ENCODE measurements at regions not wholly inside any gene's neighbourhood (a gene's known extent, or its start where the extent isn't known, plus 50 kb on each side); places are given as distances from the start of the nearest gene placed in this dataset.

- no peaks in the 10 kb centered on the region for H3K36me3 ChIP-seq (ENCODE audit: insufficient read depth, low read length)
- H3K4me3 ChIP-seq (ENCODE audit: low read depth in 1 of 2, low read length in 2 of 2): no peak overlapping the region
- no peaks in the 10 kb centered on the region for H3K79me2 ChIP-seq (ENCODE audit: insufficient read depth, low read length)
- no peaks in the 10 kb centered on the region for H4K20me1 ChIP-seq (ENCODE audit: insufficient read depth, low read length)
- H3K27ac ChIP-seq (ENCODE audit: low read length): no peak overlapping the region
- ATAC-seq (ENCODE audit: insufficient read depth, low read depth) (no peak), DNase-seq (no peak)
- TF ChIP-seq CTCF (IDR thresholded peaks at IDR 0.05; ENCODE audit: borderline replicate concordance, extremely low read depth, low read length, poor library complexity, severe bottlenecking) (no peak), EZH2 (IDR thresholded peaks at IDR 0.05; ENCODE audit: borderline replicate concordance, low read depth, low read length, severe bottlenecking) (no peak)
- no peak overlapping the region for H3K9ac ChIP-seq (ENCODE audit: low read depth, low read length)
- no peaks in the 10 kb centered on the region for H3K4me1 ChIP-seq (ENCODE audit: insufficient read depth, low read length)
- H2AFZ ChIP-seq (ENCODE audit: low read depth, low read length): no peak overlapping the region
- H3K9me3 ChIP-seq (ENCODE audit: insufficient read depth, low read length, severe bottlenecking): no peaks in the 10 kb centered on the region
- H3K27me3 ChIP-seq (ENCODE audit: insufficient read depth, low read length, poor library complexity): no peaks in the 10 kb centered on the region
- no peak overlapping the region for H3K4me2 ChIP-seq (ENCODE audit: insufficient read depth, low read length)
Observed at GRCh38 chr9:82613498-82613897, 449.4 kb downstream of the RASEF start.

- no peak for TF ChIP-seq EZH2 (IDR thresholded peaks at IDR 0.05; ENCODE audit: borderline replicate concordance, low read depth, low read length, severe bottlenecking)
- no peak for TF ChIP-seq CTCF (IDR thresholded peaks at IDR 0.05; ENCODE audit: borderline replicate concordance, extremely low read depth, low read length, poor library complexity, severe bottlenecking)
- Histone ChIP-seq H4K20me1 (ENCODE audit: insufficient read depth, low read length) (no peaks in the 10 kb centered on the region), H3K79me2 (ENCODE audit: insufficient read depth, low read length) (no peaks in the 10 kb centered on the region), H3K4me2 (ENCODE audit: insufficient read depth, low read length) (no peak overlapping the region), H3K27me3 (ENCODE audit: insufficient read depth, low read length, poor library complexity) (no peaks in the 10 kb centered on the region), H3K4me3 (ENCODE audit: low read depth in 1 of 2, low read length in 2 of 2) (no peak overlapping the region), H3K36me3 (ENCODE audit: insufficient read depth, low read length) (no peaks in the 10 kb centered on the region), H3K4me1 (ENCODE audit: insufficient read depth, low read length) (no peaks in the 10 kb centered on the region), H3K27ac (ENCODE audit: low read length) (no peak overlapping the region), H3K9ac (ENCODE audit: low read depth, low read length) (no peak overlapping the region), H3K9me3 (ENCODE audit: insufficient read depth, low read length, severe bottlenecking) (no peaks in the 10 kb centered on the region), H2AFZ (ENCODE audit: low read depth, low read length) (no peak overlapping the region)
- DNase-seq (no peak), ATAC-seq (ENCODE audit: insufficient read depth, low read depth) (no peak)
Observed at GRCh38 chr9:82616545-82616944, 446.4 kb downstream of the RASEF start.

- no peak for DNase-seq
- no peak overlapping the region for H3K4me3 ChIP-seq (ENCODE audit: low read depth in 1 of 2, low read length in 2 of 2)
Observed at GRCh38 chr9:82621447-82621846, 441.5 kb downstream of the RASEF start.

More at GRCh38 chr9:82621447-82621846, 441.5 kb downstream of the RASEF start:
- H3K4me1 ChIP-seq (ENCODE audit: insufficient read depth, low read length): no peaks in the 10 kb centered on the region
- no peaks in the 10 kb centered on the region for H4K20me1 ChIP-seq (ENCODE audit: insufficient read depth, low read length)
- no peak overlapping the region for H3K9ac ChIP-seq (ENCODE audit: low read depth, low read length)
- no peaks in the 10 kb centered on the region for H3K27me3 ChIP-seq (ENCODE audit: insufficient read depth, low read length, poor library complexity)
- H3K79me2 ChIP-seq (ENCODE audit: insufficient read depth, low read length): no peaks in the 10 kb centered on the region
- no peak overlapping the region for H3K4me2 ChIP-seq (ENCODE audit: insufficient read depth, low read length)
- no peak overlapping the region for H2AFZ ChIP-seq (ENCODE audit: low read depth, low read length)
- no peak overlapping the region for H3K27ac ChIP-seq (ENCODE audit: low read length)
- H3K36me3 ChIP-seq (ENCODE audit: insufficient read depth, low read length): no peaks in the 10 kb centered on the region
- TF ChIP-seq CTCF (IDR thresholded peaks at IDR 0.05; ENCODE audit: borderline replicate concordance, extremely low read depth, low read length, poor library complexity, severe bottlenecking) (no peak), EZH2 (IDR thresholded peaks at IDR 0.05; ENCODE audit: borderline replicate concordance, low read depth, low read length, severe bottlenecking) (no peak)
- H3K9me3 ChIP-seq (ENCODE audit: insufficient read depth, low read length, severe bottlenecking): no peaks in the 10 kb centered on the region
- no peak for ATAC-seq (ENCODE audit: insufficient read depth, low read depth)
